Caco-2 (cell line): ENCODE measurements at regions not wholly inside any gene's neighbourhood (a gene's known extent, or its start where the extent isn't known, plus 50 kb on each side); places are given as distances from the start of the nearest gene placed in this dataset.

Experiments used
- BruUV-seq: library from RNA; stranded (reverse); fragments of 400-500 nt; replicated peaks from 2 replicates; lab custom pipeline; 2021; lab: Mats Ljungman, UMichigan
- CTCF ChIA-PET: fragments of 300-600 bp; sonication (Branson Sonifier 250); formaldehyde crosslinking; loops from one replicate; lab custom pipeline; 2022; ENCODE audit warnings: antibody characterized with exemption; lab: Charles Lee
- POLR2A ChIA-PET: fragments of 300-600 bp; sonication (Branson Sonifier 250); formaldehyde crosslinking; loops from one replicate; lab custom pipeline; 2022; ENCODE audit warnings: antibody characterized with exemption; lab: Charles Lee
- DNase-seq, 2 experiments: peaks; one replicate each; pipeline versions ENCODE4 v3.0.0 to v3.0.0-alpha.2; 2020 to 2022
- H3K27me3 ChIP-seq: replicated peaks from 2 replicates; pipeline ENCODE4 v1.6.0; 2011; ENCODE audit warnings: low read length; ENCODE audit not compliant: control insufficient read depth, insufficient read depth
- H3K36me3 ChIP-seq: 2 replicates; pipeline ENCODE4 v1.5.1; 2011; ENCODE audit warnings: low read length; ENCODE audit not compliant: control insufficient read depth, insufficient read depth
- H3K4me1 ChIP-seq: fragments of 250-450 bp; sonication (Bioruptor Pico); 2 replicates; pipeline ENCODE4 v1.5.1; 2020; ENCODE audit warnings: mild to moderate bottlenecking
- H3K4me3 ChIP-seq: 2 replicates; pipeline ENCODE4 v1.5.1; 2011; ENCODE audit warnings: low read depth, mild to moderate bottlenecking, control low read depth, low read length
- H3K9me3 ChIP-seq: fragments of 250-450 bp; sonication (Bioruptor Pico); 2 replicates; pipeline ENCODE4 v1.5.1; 2020; ENCODE audit warnings: mild to moderate bottlenecking, moderate library complexity
- H3K27ac Mint-ChIP-seq: one replicate; pipeline ENCODE4 v1.8.0; 2022; ENCODE audit warnings: mixed read lengths; ENCODE audit not compliant: unreplicated experiment
- H3K27me3 Mint-ChIP-seq: one replicate; pipeline ENCODE4 v1.8.0; 2022; ENCODE audit warnings: mixed read lengths; ENCODE audit not compliant: insufficient read depth, unreplicated experiment
- H3K36me3 Mint-ChIP-seq: one replicate; pipeline ENCODE4 v1.8.0; 2022; ENCODE audit warnings: mild to moderate bottlenecking, mixed read lengths; ENCODE audit not compliant: insufficient read depth, unreplicated experiment
- H3K4me1 Mint-ChIP-seq: one replicate; pipeline ENCODE4 v1.8.0; 2022; ENCODE audit warnings: low read depth, mixed read lengths; ENCODE audit not compliant: unreplicated experiment
- H3K4me3 Mint-ChIP-seq: one replicate; pipeline ENCODE4 v1.8.0; 2022; ENCODE audit warnings: mild to moderate bottlenecking, moderate library complexity, mixed read lengths; ENCODE audit not compliant: unreplicated experiment
- H3K9me3 Mint-ChIP-seq: one replicate; pipeline ENCODE4 v1.8.0; 2022; ENCODE audit warnings: mixed read lengths; ENCODE audit not compliant: unreplicated experiment
- CTCF ChIP-seq, 2 experiments: fragments of 200-600 bp in 1 of 2; IDR thresholded peaks; 1 replicate in 1 of 2; 2 replicates in 1 of 2; pipeline versions ENCODE4 v1.5.1 to v1.8.0; 2011 to 2022; ENCODE audit warnings: antibody characterized with exemption in 1 of 2, control low read depth in 1 of 2, inconsistent platforms in 1 of 2, low read depth in 1 of 2, low read length in 1 of 2, mild to moderate bottlenecking in 1 of 2, moderate library complexity in 1 of 2; ENCODE audit not compliant: insufficient read depth in 1 of 2, severe bottlenecking in 1 of 2, unreplicated experiment in 1 of 2
- intact Hi-C: fragments of 100-400 bp; cut with micrococcal nuclease; formaldehyde crosslinking; loops from one replicate; pipeline ENCODE4 v1.10.0; 2022; ENCODE audit not compliant: unreplicated experiment

DNA sequence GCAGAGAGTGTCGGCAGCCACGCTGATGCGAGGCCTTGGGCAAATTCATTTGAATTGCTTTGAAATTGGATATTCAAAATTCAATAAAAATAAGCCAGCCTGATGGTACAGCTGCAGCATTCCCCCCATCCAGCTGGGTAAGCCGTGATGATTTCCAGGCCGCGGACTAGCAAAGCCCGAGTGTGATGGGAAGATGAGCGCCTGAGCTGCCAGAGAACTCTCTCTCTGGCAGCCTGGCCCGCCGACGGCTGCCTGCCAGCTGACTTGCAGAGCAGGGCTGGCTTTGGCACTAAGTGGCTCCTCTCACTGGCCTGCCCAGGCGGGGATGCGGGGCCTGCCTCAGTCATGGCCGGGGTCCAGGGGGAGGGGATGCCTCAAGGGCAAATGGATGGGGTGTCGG lies 268.3 kb upstream of the WWC1 start:
- peaks cover 32% of the 10 kb centered on the region for H3K27me3 Mint-ChIP-seq
- ChIA-PET POLR2A (no interaction called here), CTCF (no interaction called here)
- H3K27me3 ChIP-seq, result no peaks in the 10 kb centered on the region
- H3K9me3 ChIP-seq, result no peaks in the 10 kb centered on the region
- H3K4me3 ChIP-seq, result no peak overlapping the region
- no peak overlapping the region for H3K4me3 Mint-ChIP-seq
- H3K27ac Mint-ChIP-seq, result no peak overlapping the region
- no TSS peak for BruUV-seq
- H3K4me1 Mint-ChIP-seq, result no peaks in the 10 kb centered on the region
- no peaks in the 10 kb centered on the region for H3K36me3 Mint-ChIP-seq
- no peaks in the 10 kb centered on the region for H3K36me3 ChIP-seq
- DNase-seq, result no peak
- intact Hi-C loops, result no loop called here
- H3K4me1 ChIP-seq, result no peaks in the 10 kb centered on the region
- no peak for TF ChIP-seq CTCF (IDR thresholded peaks at IDR 0.05; ENCODE audit: insufficient read depth in 1 of 2, low read depth in 1 of 2, low read length in 1 of 2, severe bottlenecking in 1 of 2, unreplicated experiment in 1 of 2)
- no peaks in the 10 kb centered on the region for H3K9me3 Mint-ChIP-seq

GRCh38 chr5:168024306-168024705 lies 267.1 kb upstream of the WWC1 start:
- Histone ChIP-seq H3K36me3 (no peaks in the 10 kb centered on the region), H3K4me1 (no peaks in the 10 kb centered on the region), H3K27me3 (no peaks in the 10 kb centered on the region), H3K9me3 (no peaks in the 10 kb centered on the region), H3K4me3 (no peak overlapping the region)
- no peaks in the 10 kb centered on the region for H3K4me1 Mint-ChIP-seq
- H3K9me3 Mint-ChIP-seq, result no peaks in the 10 kb centered on the region
- no peak overlapping the region for H3K27ac Mint-ChIP-seq
- H3K36me3 Mint-ChIP-seq, result no peaks in the 10 kb centered on the region
- ChIA-PET POLR2A (no interaction called here), CTCF (no interaction called here)
- peaks cover 25% of the 10 kb centered on the region for H3K27me3 Mint-ChIP-seq
- intact Hi-C loops, result no loop called here
- no peak overlapping the region for H3K4me3 Mint-ChIP-seq
- no peak for TF ChIP-seq CTCF (IDR thresholded peaks at IDR 0.05; ENCODE audit: insufficient read depth in 1 of 2, low read depth in 1 of 2, low read length in 1 of 2, severe bottlenecking in 1 of 2, unreplicated experiment in 1 of 2)
- DNase-seq, result no peak
- BruUV-seq, result no TSS peak

GRCh38 chr5:168027007-168027406 lies 264.4 kb upstream of the WWC1 start:
- Mint-ChIP-seq H3K4me3 (no peak overlapping the region), H3K27me3 (peaks cover 31% of the 10 kb centered on the region), H3K27ac (no peak overlapping the region), H3K36me3 (no peaks in the 10 kb centered on the region), H3K4me1 (no peaks in the 10 kb centered on the region), H3K9me3 (no peaks in the 10 kb centered on the region)
- no peak overlapping the region for H3K4me3 ChIP-seq
- H3K36me3 ChIP-seq, result no peaks in the 10 kb centered on the region
- DNase-seq, result no peak
- H3K9me3 ChIP-seq, result no peaks in the 10 kb centered on the region
- no TSS peak for BruUV-seq
- ChIA-PET POLR2A (no interaction called here), CTCF (interaction anchor here (1.4 kb wide), 1 partner anchor 21 kb away, joined by 3 read pairs; no protein-coding TSS in a partner anchor)
- H3K4me1 ChIP-seq, result no peaks in the 10 kb centered on the region
- no peaks in the 10 kb centered on the region; the same call in 1 of the 2 replicates for H3K27me3 ChIP-seq
- intact Hi-C loops, result no loop called here
- TF ChIP-seq CTCF (IDR thresholded peaks at IDR 0.05; ENCODE audit: insufficient read depth in 1 of 2, low read depth in 1 of 2, low read length in 1 of 2, severe bottlenecking in 1 of 2, unreplicated experiment in 1 of 2), result no peak
